Endothelial cell of umbilical vein (primary cell): ENCODE measurements at regions not wholly inside any gene's neighbourhood (a gene's known extent, or its start where the extent isn't known, plus 50 kb on each side); places are given as distances from the start of the nearest gene placed in this dataset.

Experiments used
- BruUV-seq: library from RNA; stranded (reverse); fragments of 400-500 nt; replicated peaks from 2 replicates; lab custom pipeline; 2021; lab: Mats Ljungman, UMichigan
- CTCF ChIA-PET: fragments of 300-600, 350-600 bp; sonication (Branson Sonifier 250); formaldehyde crosslinking; loops from one replicate; lab custom pipeline; 2021; ENCODE audit warnings: antibody characterized with exemption, inconsistent platforms; lab: Charles Lee
- POLR2A ChIA-PET: fragments of 300-600, 350-600 bp; sonication (Branson Sonifier 250); formaldehyde crosslinking; loops from one replicate; lab custom pipeline; 2021; ENCODE audit warnings: antibody characterized with exemption, inconsistent platforms; lab: Charles Lee
- DNase-seq: peaks from one replicate; pipeline ENCODE4 v3.0.0-alpha.2; 2011; ENCODE audit warnings: low read depth, low spot score
- FAIRE-seq: peaks from 2 replicates; lab custom pipeline; 2011; peaks lifted over from hg19 to GRCh38; lab: Jason Lieb, UNC
- H2AFZ ChIP-seq: 2 replicates; pipeline ENCODE4 v1.6.0; 2012; ENCODE audit warnings: low read depth, low read length, control low read depth, inconsistent platforms
- H3K27ac ChIP-seq: 2 replicates; pipeline ENCODE4 v1.5.1; 2011; ENCODE audit warnings: low read depth, mild to moderate bottlenecking, control low read depth, low read length, moderate library complexity; ENCODE audit not compliant: insufficient read depth
- H3K27me3 ChIP-seq, 2 experiments: 2 replicates each; pipeline versions ENCODE4 v1.6.0 to v1.6.1; 2011; ENCODE audit warnings: low read length in 2 of 2, mixed read lengths in 1 of 2; ENCODE audit not compliant: control insufficient read depth in 2 of 2, insufficient read depth in 2 of 2
- H3K36me3 ChIP-seq, 2 experiments: 2 replicates in 1 of 2; 3 replicates in 1 of 2; pipeline ENCODE4 v1.5.1; 2011; ENCODE audit warnings: low read length in 2 of 2, mild to moderate bottlenecking in 1 of 2, moderate library complexity in 1 of 2; ENCODE audit not compliant: control insufficient read depth in 2 of 2, insufficient read depth in 2 of 2; ENCODE audit errors: extremely low read depth in 1 of 2
- H3K4me1 ChIP-seq: 3 replicates; pipeline ENCODE4 v1.5.1; 2011; ENCODE audit warnings: mild to moderate bottlenecking, low read length; ENCODE audit not compliant: control insufficient read depth, insufficient read depth; ENCODE audit errors: extremely low read depth
- H3K4me2 ChIP-seq: 2 replicates; pipeline ENCODE4 v1.6.1; 2011; ENCODE audit warnings: low read length, control low read depth, mixed read lengths; ENCODE audit not compliant: insufficient read depth
- H3K4me3 ChIP-seq, 3 experiments: fragments of 200-600 bp in 1 of 3; sonication (generic), shearing (Covaris generic) in 1 of 3; replicated peaks in 1 of 3; 2 replicates each; pipeline ENCODE4 v1.5.1; 2011 to 2016; ENCODE audit warnings: control low read depth in 3 of 3, low read length in 3 of 3, mild to moderate bottlenecking in 2 of 3, inconsistent platforms in 1 of 3, low read depth in 1 of 3, moderate library complexity in 1 of 3; ENCODE audit not compliant: insufficient read depth in 1 of 3
- H3K79me2 ChIP-seq: 2 replicates; pipeline ENCODE4 v1.6.0; 2012; ENCODE audit warnings: low read length, inconsistent platforms; ENCODE audit not compliant: control insufficient read depth, insufficient read depth
- H3K9ac ChIP-seq: replicated peaks from 2 replicates; pipeline ENCODE3; 2011; ENCODE audit warnings: low read length, control low read depth; ENCODE audit not compliant: insufficient read depth; ENCODE audit errors: extremely low read depth
- H3K9me1 ChIP-seq: replicated peaks from 3 replicates; pipeline ENCODE4 v1.6.0; 2011; ENCODE audit warnings: mild to moderate bottlenecking, low read length; ENCODE audit not compliant: control insufficient read depth, insufficient read depth; ENCODE audit errors: extremely low read depth
- H3K9me3 ChIP-seq: replicated peaks from 2 replicates; pipeline ENCODE4 v1.5.1; 2012; ENCODE audit warnings: low read length, inconsistent platforms; ENCODE audit not compliant: control insufficient read depth, insufficient read depth
- H4K20me1 ChIP-seq: replicated peaks from 2 replicates; pipeline ENCODE3; 2011; ENCODE audit warnings: mild to moderate bottlenecking, low read length; ENCODE audit not compliant: control insufficient read depth, insufficient read depth; ENCODE audit errors: extremely low read depth
- EZH2 ChIP-seq: IDR thresholded peaks from 2 replicates; pipeline ENCODE4 v1.6.1; 2012; ENCODE audit warnings: borderline replicate concordance, low read depth, mild to moderate bottlenecking, moderate library complexity, low read length, inconsistent platforms; ENCODE audit not compliant: severe bottlenecking
- FOS ChIP-seq: IDR thresholded peaks from 2 replicates; pipeline ENCODE4 v1.6.1; 2011; ENCODE audit warnings: mild to moderate bottlenecking, low read length, moderate library complexity, borderline replicate concordance; ENCODE audit not compliant: insufficient read depth
- GATA2 ChIP-seq: IDR thresholded peaks from 2 replicates; pipeline ENCODE4 v1.7.0; 2011; ENCODE audit warnings: low read depth, mild to moderate bottlenecking, moderate library complexity, mixed read lengths, low read length; ENCODE audit not compliant: insufficient read length, insufficient read depth
- JUN ChIP-seq: IDR thresholded peaks from 2 replicates; pipeline ENCODE4 v1.6.1; 2011; ENCODE audit warnings: borderline replicate concordance, low read depth; ENCODE audit not compliant: insufficient read length, insufficient read depth
- MYC ChIP-seq: IDR thresholded peaks from one replicate; pipeline ENCODE4 v1.6.1; 2011; ENCODE audit warnings: mild to moderate bottlenecking, low read depth, low read length
- dilution Hi-C: fragments of 300-500 bp; cut with MboI; formaldehyde crosslinking; loops from one replicate; pipeline ENCODE4 v1.15.0; 2019; ENCODE audit warnings: low sequenced_read_pairs; ENCODE audit not compliant: extremely low pct_ligation_motif_present
- intact Hi-C: fragments of 100-400 bp; cut with micrococcal nuclease; formaldehyde crosslinking; loops from one replicate; pipeline ENCODE4 v1.10.0; 2022
- TF ChIP-seq, protein P1 (sequence below): IDR thresholded peaks from 2 replicates; pipeline ENCODE4 v1.6.1; 2011; ENCODE audit not compliant: insufficient read depth, insufficient read length
- TF ChIP-seq, protein P2 (sequence below), 2 donors: IDR thresholded peaks; 1 replicate in 1 of 2; 2 replicates in 1 of 2; pipeline ENCODE4 v1.5.1; 2011; ENCODE audit warnings: low read length in 2 of 2, mild to moderate bottlenecking in 2 of 2, moderate library complexity in 2 of 2, control low read depth in 1 of 2, inconsistent platforms in 1 of 2, low read depth in 1 of 2; ENCODE audit not compliant: insufficient read depth in 1 of 2; ENCODE audit errors: extremely low read depth in 1 of 2

DNA sequence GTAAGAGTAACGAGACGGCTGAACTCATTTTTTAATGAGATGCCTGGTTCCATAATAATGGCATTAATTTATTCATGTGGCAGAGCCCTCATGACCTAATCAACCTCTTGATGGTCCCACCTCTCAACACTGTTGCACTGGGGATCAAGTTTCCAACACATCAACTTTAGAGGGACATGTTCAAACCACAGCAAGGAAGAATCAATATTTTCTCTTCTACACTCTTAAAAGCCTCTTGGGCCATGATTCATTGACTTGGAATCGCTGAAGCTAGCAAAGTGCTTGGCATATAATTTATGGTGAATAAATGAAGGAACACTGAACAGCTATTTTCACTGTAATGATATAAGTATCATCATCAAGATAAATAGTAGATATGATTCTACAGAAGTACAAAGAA lies 333.0 kb downstream of the TNS1 start:
- Histone ChIP-seq H4K20me1 (no peaks in the 10 kb centered on the region), H3K9ac (no peak overlapping the region), H3K79me2 (no peaks in the 10 kb centered on the region), H3K36me3 (no peaks in the 10 kb centered on the region), H3K9me3 (no peaks in the 10 kb centered on the region), H3K4me1 (no peaks in the 10 kb centered on the region), H3K9me1 (no peaks in the 10 kb centered on the region), H2AFZ (no peak overlapping the region), H3K27ac (no peak overlapping the region), H3K4me2 (no peak overlapping the region), H3K4me3 (no peak overlapping the region), H3K27me3 (no peaks in the 10 kb centered on the region)
- intact Hi-C loops (no loop called here), dilution Hi-C loops (no loop called here)
- BruUV-seq = no TSS peak
- DNase-seq (no peak), FAIRE-seq (no peak)
- ChIA-PET POLR2A (no interaction called here), CTCF (no interaction called here)
- TF ChIP-seq, protein P1, sequence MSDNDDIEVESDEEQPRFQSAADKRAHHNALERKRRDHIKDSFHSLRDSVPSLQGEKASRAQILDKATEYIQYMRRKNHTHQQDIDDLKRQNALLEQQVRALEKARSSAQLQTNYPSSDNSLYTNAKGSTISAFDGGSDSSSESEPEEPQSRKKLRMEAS = no peak
- TF ChIP-seq GATA2 = no peak
- TF ChIP-seq EZH2 = no peak
- TF ChIP-seq FOS = no peak
- no peak for TF ChIP-seq JUN
- TF ChIP-seq, protein P2, sequence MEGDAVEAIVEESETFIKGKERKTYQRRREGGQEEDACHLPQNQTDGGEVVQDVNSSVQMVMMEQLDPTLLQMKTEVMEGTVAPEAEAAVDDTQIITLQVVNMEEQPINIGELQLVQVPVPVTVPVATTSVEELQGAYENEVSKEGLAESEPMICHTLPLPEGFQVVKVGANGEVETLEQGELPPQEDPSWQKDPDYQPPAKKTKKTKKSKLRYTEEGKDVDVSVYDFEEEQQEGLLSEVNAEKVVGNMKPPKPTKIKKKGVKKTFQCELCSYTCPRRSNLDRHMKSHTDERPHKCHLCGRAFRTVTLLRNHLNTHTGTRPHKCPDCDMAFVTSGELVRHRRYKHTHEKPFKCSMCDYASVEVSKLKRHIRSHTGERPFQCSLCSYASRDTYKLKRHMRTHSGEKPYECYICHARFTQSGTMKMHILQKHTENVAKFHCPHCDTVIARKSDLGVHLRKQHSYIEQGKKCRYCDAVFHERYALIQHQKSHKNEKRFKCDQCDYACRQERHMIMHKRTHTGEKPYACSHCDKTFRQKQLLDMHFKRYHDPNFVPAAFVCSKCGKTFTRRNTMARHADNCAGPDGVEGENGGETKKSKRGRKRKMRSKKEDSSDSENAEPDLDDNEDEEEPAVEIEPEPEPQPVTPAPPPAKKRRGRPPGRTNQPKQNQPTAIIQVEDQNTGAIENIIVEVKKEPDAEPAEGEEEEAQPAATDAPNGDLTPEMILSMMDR (IDR thresholded peaks at IDR 0.05; ENCODE audit: extremely low read depth in 1 of 2, insufficient read depth in 1 of 2, low read depth in 1 of 2, low read length in 2 of 2) = no peak
- no peak for TF ChIP-seq MYC
